SU-DHL-6 (cell line): ENCODE measurements at regions not wholly inside any gene's neighbourhood (a gene's known extent, or its start where the extent isn't known, plus 50 kb on each side); places are given as distances from the start of the nearest gene placed in this dataset.
"Not testable (repeated sequence)": the region's sequence is repeated elsewhere in the genome, so short reads cannot be mapped to it uniquely, and the experiment has no call there.

ENCODE experiments used
- H2AFZ ChIP-seq: fragments of 200-600 bp; sonication (generic); 2 replicates; pipeline ENCODE4 v1.6.1; 2014; ENCODE audit warnings: low read depth, mild to moderate bottlenecking, moderate library complexity, mixed read lengths, antibody characterized with exemption, low read length; ENCODE audit not compliant: severe bottlenecking
- H3F3A ChIP-seq: fragments of 200-600 bp; shearing (Covaris generic); 2 replicates; pipeline ENCODE4 v1.6.0; 2016; ENCODE audit warnings: antibody characterized with exemption, mild to moderate bottlenecking; ENCODE audit not compliant: insufficient read depth
- H3K27ac ChIP-seq: fragments of 200-600 bp; sonication (generic); 2 replicates; pipeline ENCODE4 v1.5.1; 2016; ENCODE audit warnings: low read depth, mild to moderate bottlenecking, low read length, moderate library complexity, mixed read lengths
- H3K27me3 ChIP-seq: fragments of 200-600 bp; sonication (generic), shearing (Covaris generic); 2 replicates; pipeline ENCODE4 v1.6.0; 2014; ENCODE audit warnings: mild to moderate bottlenecking, low read length
- H3K36me3 ChIP-seq: fragments of 200-600 bp; sonication (generic); 2 replicates; pipeline ENCODE4 v1.6.1; 2014; ENCODE audit warnings: mild to moderate bottlenecking, low read length, mixed read lengths
- H3K4me2 ChIP-seq: fragments of 300-600, 200-600 bp; shearing (Covaris generic), sonication (generic); 2 replicates; pipeline ENCODE4 v1.6.0; 2014; ENCODE audit warnings: low read length, low read depth, mild to moderate bottlenecking; ENCODE audit not compliant: poor library complexity, severe bottlenecking
- H3K4me3 ChIP-seq: fragments of 200-600 bp; sonication (generic); 2 replicates; pipeline ENCODE4 v1.5.1; 2014; ENCODE audit warnings: antibody characterized with exemption, low read length, mild to moderate bottlenecking, mixed read lengths; ENCODE audit not compliant: insufficient read depth, poor library complexity, severe bottlenecking
- H3K79me2 ChIP-seq: fragments of 200-600 bp; sonication (generic); 2 replicates; pipeline ENCODE4 v1.6.1; 2014; ENCODE audit warnings: mild to moderate bottlenecking, low read length, moderate library complexity; ENCODE audit not compliant: insufficient read depth
- H3K9ac ChIP-seq: fragments of 200-600 bp; sonication (generic); 2 replicates; pipeline ENCODE4 v1.7.0; 2014; ENCODE audit warnings: mild to moderate bottlenecking, low read length
- H3K9me2 ChIP-seq: fragments of 200-600 bp; sonication (generic); replicated peaks from 2 replicates; pipeline ENCODE4 v1.6.1; 2014; ENCODE audit warnings: low read length; ENCODE audit not compliant: insufficient read depth
- H3K9me3 ChIP-seq: fragments of 200-600 bp; sonication (generic); 2 replicates; pipeline ENCODE4 v1.6.1; 2014; ENCODE audit warnings: low read length, mixed read lengths; ENCODE audit not compliant: insufficient read depth
- H4K20me1 ChIP-seq: fragments of 200-600 bp; sonication (generic); 2 replicates; pipeline ENCODE4 v1.6.1; 2014; ENCODE audit warnings: low read depth, mild to moderate bottlenecking, antibody characterized with exemption, low read length, moderate library complexity, mixed read lengths
- CTCF ChIP-seq: fragments of 200-600 bp; sonication (generic); IDR thresholded peaks from one replicate; pipeline ENCODE4 v1.5.1; 2017; ENCODE audit warnings: antibody characterized with exemption, mild to moderate bottlenecking, low read length, moderate library complexity; ENCODE audit not compliant: insufficient read depth, poor library complexity, severe bottlenecking
- EZH2phosphoT487 ChIP-seq: fragments of 200-600 bp; sonication (generic), shearing (Covaris generic); conservative IDR thresholded peaks from 2 replicates; pipeline ENCODE4 v1.6.1; 2018; ENCODE audit warnings: mild to moderate bottlenecking, antibody characterized with exemption, low read length, moderate library complexity, mixed read lengths

DNA sequence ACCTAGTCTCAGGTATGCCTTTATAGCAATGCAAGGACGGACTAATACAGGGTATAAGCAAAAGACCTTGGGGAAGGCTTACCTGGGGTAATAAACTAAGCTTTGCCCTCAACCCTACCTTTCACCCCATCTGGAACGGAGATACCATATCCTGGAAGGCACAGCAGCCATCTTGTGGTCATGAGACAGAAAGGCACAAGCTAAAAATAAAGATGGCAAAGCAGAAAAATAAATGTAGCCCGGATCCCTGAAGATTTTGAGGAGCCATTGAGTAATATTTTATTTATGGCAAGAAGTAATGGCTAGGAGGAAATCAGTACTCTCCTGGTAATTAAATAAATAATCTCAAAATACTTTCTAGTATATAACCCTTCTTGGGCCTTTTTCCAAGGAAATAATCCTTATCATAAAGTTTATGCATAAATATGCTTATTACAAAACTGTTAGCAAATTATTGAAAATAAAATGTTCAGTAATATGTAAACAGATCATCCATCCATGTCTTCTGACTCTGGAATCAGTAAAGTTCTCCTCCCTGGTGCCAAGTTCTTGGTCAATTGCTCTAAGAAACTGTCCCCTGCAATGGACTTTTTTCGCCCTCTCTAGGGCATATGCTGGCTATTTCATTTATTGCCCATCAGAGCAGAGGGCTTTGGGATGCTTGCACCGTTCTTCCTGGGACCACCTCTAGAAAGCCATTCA lies 198.7 kb downstream of the SPP2 start:
- Histone ChIP-seq H3K9ac (no peak overlapping the region), H3K4me2 (no peak overlapping the region), H3K79me2 (no peaks in the 10 kb centered on the region), H3K27me3 (no peaks in the 10 kb centered on the region), H3K9me2 (no peaks in the 10 kb centered on the region), H3K9me3 (no peaks in the 10 kb centered on the region), H2AFZ (no peak overlapping the region), H3F3A (no peaks in the 10 kb centered on the region), H3K36me3 (no peaks in the 10 kb centered on the region), H3K4me3 (no peak overlapping the region), H3K27ac (no peak overlapping the region), H4K20me1 (no peaks in the 10 kb centered on the region)
- TF ChIP-seq CTCF (no peak), EZH2phosphoT487 (no peak)

DNA sequence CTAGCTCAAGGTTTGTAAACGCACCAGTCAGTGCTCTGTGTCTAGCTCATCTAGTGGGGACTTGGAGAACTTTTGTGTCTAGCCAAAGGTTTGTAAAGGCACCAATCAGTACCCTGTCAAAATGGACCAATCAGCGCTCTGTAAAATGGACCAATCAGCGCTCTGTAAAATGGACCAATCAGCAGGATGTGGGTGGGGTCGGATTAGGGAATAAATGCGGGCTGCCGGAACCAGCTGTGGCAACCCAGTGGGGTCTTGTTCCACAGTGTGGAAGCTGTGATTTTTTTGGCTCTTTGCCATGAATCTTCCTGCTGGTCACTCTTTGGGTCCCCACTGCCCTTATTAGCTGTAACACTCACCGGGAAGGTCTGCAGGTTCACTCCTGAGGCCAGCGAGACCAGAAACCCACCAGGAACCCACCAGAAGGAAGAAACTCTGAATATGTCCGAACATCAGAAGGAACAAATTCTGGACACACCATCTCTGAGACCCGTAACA lies 197.8 kb downstream of the SPP2 start:
- H3K4me2 ChIP-seq, H3K79me2 ChIP-seq, H4K20me1 ChIP-seq, H3K9me2 ChIP-seq, H3K4me3 ChIP-seq, H2AFZ ChIP-seq, H3K36me3 ChIP-seq, H3K27me3 ChIP-seq, H3K27ac ChIP-seq, H3K9me3 ChIP-seq, H3F3A ChIP-seq, H3K9ac ChIP-seq: not testable (repeated sequence)

- Histone ChIP-seq H3K9me2 (no peaks in the 10 kb centered on the region), H3K79me2 (no peaks in the 10 kb centered on the region), H2AFZ (no peak overlapping the region), H3K4me3 (no peak overlapping the region), H3K36me3 (no peaks in the 10 kb centered on the region), H3F3A (no peaks in the 10 kb centered on the region), H3K9me3 (no peaks in the 10 kb centered on the region), H3K9ac (no peak overlapping the region), H4K20me1 (no peaks in the 10 kb centered on the region), H3K4me2 (no peak overlapping the region), H3K27ac (no peak overlapping the region), H3K27me3 (no peaks in the 10 kb centered on the region)
- TF ChIP-seq EZH2phosphoT487 (no peak), CTCF (no peak)
These were observed 197.1 kb downstream of the SPP2 start for GRCh38 chr2:234247453-234248180.

DNA sequence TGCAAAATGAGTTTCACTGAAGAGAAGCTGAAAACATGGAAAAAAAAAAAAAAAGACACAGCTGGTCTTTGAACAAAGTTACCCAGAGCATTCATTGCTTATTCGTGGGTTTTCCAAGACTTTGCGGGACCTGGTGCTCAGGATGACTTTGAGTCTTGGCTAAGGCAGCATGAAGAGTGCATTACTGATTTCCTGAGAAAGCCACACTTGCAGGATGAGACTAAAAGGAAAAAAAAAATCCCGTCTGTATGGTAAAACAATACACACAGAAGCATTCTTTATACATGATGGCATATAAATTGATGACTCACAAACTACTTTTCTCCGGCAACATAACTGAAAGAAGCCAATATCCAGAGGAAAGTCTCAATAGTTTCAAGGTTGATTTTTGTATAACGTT lies 195.4 kb downstream of the SPP2 start:
- no peaks in the 10 kb centered on the region for H3K79me2 ChIP-seq
- H3K27ac ChIP-seq: no peak overlapping the region
- H3F3A ChIP-seq: no peaks in the 10 kb centered on the region
- H4K20me1 ChIP-seq: no peaks in the 10 kb centered on the region
- H3K4me2 ChIP-seq: no peak overlapping the region
- no peaks in the 10 kb centered on the region for H3K9me2 ChIP-seq
- H3K36me3 ChIP-seq: no peaks in the 10 kb centered on the region
- H3K9me3 ChIP-seq: no peaks in the 10 kb centered on the region
- no peaks in the 10 kb centered on the region for H3K27me3 ChIP-seq
- TF ChIP-seq EZH2phosphoT487 (no peak), CTCF (no peak)
- no peak overlapping the region for H2AFZ ChIP-seq
- no peak overlapping the region for H3K9ac ChIP-seq
- no peak overlapping the region for H3K4me3 ChIP-seq
